ENCODE measurements at regions not wholly inside any gene's neighbourhood (a gene's known extent, or its start where the extent isn't known, plus 50 kb on each side); places are given as distances from the start of the nearest gene placed in this dataset.
"Not testable (repeated sequence)": the region's sequence is repeated elsewhere in the genome, so short reads cannot be mapped to it uniquely, and the experiment has no call there.

DNA sequence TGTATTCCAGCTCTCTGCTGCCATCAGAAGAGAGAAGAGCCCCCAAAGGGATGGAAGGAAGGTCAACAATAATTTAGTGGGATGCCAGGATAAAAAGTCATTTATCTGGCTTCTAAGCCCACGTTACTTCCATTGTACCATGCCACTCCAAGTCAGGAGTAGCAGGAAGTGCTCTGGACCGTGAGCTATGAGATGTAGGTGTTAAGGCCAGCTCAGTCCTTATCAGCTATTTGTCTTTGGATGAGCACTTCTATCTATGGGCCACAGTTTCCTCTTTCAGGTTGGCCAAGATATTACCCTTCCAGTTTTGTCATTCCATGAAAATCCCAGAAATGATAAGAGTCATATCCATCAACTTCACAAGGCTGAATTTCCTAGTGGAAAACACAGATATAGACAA, 119.4 kb upstream of the CACUL1 start:
- H3K36me3 ChIP-seq (ENCODE audit: control insufficient read depth, insufficient read depth, low read length), result no peaks in the 10 kb centered on the region
- peaks cover 6% of the 10 kb centered on the region for H3K9me3 ChIP-seq (ENCODE audit: control insufficient read depth, low read length)
- H3K4me3 ChIP-seq (ENCODE audit: extremely low read depth, insufficient read depth, low read length, poor library complexity, severe bottlenecking), result no peak overlapping the region
- no peak overlapping the region for H3K27ac ChIP-seq (ENCODE audit: low read depth, low read length, severe bottlenecking)
- H3K4me1 ChIP-seq (ENCODE audit: control insufficient read depth, insufficient read depth, low read length, poor library complexity, severe bottlenecking), result peaks cover 41% of the 10 kb centered on the region
- WGBS, 2 experiments (ENCODE audit: insufficient coverage in 2 of 2), result 93 to 100% methylated on average over 1 to 2 of the region's 2 CpGs

DNA sequence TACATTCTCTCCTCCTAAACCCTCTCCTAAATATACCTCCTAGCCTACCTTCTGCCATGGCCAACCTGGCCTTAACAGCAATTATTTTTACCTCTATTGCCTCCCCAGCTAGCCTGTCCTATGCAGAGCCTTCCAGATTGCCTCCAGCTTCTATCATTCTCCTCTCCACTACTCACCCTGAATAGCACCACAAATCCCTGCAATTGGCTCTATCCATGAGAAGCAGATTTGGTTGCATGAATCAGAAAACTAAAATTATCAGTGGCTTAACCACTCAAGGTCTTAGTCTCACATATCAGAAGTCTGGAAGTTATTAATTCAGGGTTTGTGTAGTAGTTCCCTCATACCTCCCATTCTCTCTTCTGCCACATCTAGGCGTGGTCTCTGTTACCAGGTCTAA, 120.3 kb upstream of the CACUL1 start:
- no peak overlapping the region for H3K4me3 ChIP-seq (ENCODE audit: extremely low read depth, insufficient read depth, low read length, poor library complexity, severe bottlenecking)
- no peak overlapping the region for H3K27ac ChIP-seq (ENCODE audit: low read depth, low read length, severe bottlenecking)
- peaks cover 34% of the 10 kb centered on the region for H3K4me1 ChIP-seq (ENCODE audit: control insufficient read depth, insufficient read depth, low read length, poor library complexity, severe bottlenecking)
- H3K36me3 ChIP-seq (ENCODE audit: control insufficient read depth, insufficient read depth, low read length), result no peaks in the 10 kb centered on the region
- WGBS, 2 experiments (ENCODE audit: insufficient coverage in 2 of 2), result no CpG with 5 or more reads among the region's 1 CpG
- peaks cover 6% of the 10 kb centered on the region for H3K9me3 ChIP-seq (ENCODE audit: control insufficient read depth, low read length)

DNA sequence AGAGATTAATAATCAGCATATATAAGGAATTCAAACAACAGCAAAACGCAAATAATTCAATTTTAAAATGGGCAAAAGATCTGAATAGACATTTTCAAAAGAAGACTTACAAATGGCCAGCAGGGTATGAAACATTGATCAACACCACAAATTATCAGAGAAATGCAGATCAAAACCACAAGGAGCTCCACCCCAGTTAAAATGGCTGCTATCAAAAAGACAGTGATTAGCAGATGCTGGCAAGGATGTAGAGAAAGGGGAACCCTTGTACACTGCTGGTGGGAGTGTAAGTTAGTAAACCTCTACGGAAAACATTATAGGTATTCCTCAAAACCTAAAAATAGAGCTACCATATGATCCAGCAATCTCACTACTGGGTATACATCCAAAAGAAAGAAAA, 128.0 kb upstream of the CACUL1 start:
- Histone ChIP-seq H3K4me3 (ENCODE audit: extremely low read depth, insufficient read depth, low read length, poor library complexity, severe bottlenecking) (no peak overlapping the region), H3K9me3 (ENCODE audit: control insufficient read depth, low read length) (no peaks in the 10 kb centered on the region), H3K27ac (ENCODE audit: low read depth, low read length, severe bottlenecking) (no peak overlapping the region), H3K36me3 (ENCODE audit: control insufficient read depth, insufficient read depth, low read length) (no peaks in the 10 kb centered on the region), H3K4me1 (ENCODE audit: control insufficient read depth, insufficient read depth, low read length, poor library complexity, severe bottlenecking) (no peaks in the 10 kb centered on the region)
- WGBS, 2 experiments (ENCODE audit: insufficient coverage in 2 of 2), result no CpG with 5 or more reads among the region's 2 CpGs

DNA sequence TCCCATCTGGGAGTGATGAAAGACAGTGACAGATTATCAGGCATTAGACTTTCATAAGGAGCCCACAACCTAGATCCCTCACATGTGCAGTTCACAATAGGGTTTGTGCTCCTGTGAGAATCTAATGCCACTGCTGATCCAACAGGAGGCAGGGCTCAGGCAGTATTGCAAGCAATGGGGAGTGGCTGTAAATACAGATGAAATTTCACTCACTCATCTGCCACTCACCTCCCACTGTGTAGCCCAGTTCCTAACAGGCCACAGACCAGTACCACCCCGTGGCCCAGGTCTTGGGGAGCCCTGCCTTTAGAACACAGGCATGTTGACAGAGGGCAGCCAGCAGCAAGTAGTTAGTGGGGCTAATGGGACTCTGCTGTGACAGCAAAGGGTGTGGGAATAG, 137.3 kb upstream of the NANOS1 start:
- Histone ChIP-seq H3K9me3 (ENCODE audit: control insufficient read depth, low read length) (no peaks in the 10 kb centered on the region), H3K4me1 (ENCODE audit: control insufficient read depth, insufficient read depth, low read length, poor library complexity, severe bottlenecking) (no peaks in the 10 kb centered on the region), H3K36me3 (ENCODE audit: control insufficient read depth, insufficient read depth, low read length) (no peaks in the 10 kb centered on the region), H3K27ac (ENCODE audit: low read depth, low read length, severe bottlenecking) (no peak overlapping the region), H3K4me3 (ENCODE audit: extremely low read depth, insufficient read depth, low read length, poor library complexity, severe bottlenecking) (no peak overlapping the region)
- 50 to 71% methylated on average over 1 of the region's 1 CpG for WGBS, 2 experiments (ENCODE audit: insufficient coverage in 2 of 2)

DNA sequence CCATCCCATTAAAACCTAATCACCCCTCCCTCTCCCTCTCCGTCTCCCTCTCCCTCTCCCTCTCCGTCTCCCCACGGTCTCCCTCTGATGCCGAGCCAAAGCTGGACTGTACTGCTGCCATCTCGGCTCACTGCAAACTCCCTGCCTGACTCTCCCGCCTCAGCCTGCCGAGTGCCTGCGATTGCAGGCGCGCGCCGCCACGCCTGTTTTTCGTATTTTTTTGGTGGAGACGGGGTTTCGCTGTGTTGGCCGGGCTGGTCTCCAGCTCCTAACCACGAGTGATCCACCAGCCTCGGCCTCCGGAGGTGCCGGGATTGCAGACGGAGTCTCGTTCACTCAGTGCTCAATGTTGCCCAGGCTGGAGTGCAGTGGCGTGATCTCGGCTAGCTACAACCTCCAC, 134.6 kb upstream of the NANOS1 start:
- H3K27ac ChIP-seq (ENCODE audit: low read depth, low read length, severe bottlenecking); H3K4me1 ChIP-seq (ENCODE audit: control insufficient read depth, insufficient read depth, low read length, poor library complexity, severe bottlenecking); H3K9me3 ChIP-seq (ENCODE audit: control insufficient read depth, low read length); H3K4me3 ChIP-seq (ENCODE audit: extremely low read depth, insufficient read depth, low read length, poor library complexity, severe bottlenecking); H3K36me3 ChIP-seq (ENCODE audit: control insufficient read depth, insufficient read depth, low read length): not testable (repeated sequence)
- 96 to 98% methylated on average over 9 to 10 of the region's 25 CpGs for WGBS, 2 experiments (ENCODE audit: insufficient coverage in 2 of 2)

DNA sequence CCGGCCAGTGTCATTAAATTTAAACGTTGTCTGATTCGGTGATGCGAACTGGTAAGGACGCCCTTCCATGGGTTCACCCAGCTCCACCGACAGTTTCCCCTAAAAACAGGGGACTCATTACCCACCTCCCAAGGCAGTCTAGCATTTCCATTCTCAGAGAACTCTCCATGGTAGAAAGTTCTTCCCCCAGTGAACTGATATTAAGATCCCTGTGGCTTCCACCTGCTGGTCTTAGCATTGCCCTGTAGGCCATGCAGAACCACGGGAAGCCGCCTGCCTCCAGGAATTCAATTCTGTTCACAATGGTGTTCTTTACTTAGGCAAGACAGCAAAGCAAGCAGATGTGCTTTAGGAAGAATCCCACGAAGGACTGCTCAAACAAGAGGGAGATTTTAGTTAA, 128.9 kb upstream of the NANOS1 start:
- 79 to 84% methylated on average over 9 of the region's 9 CpGs for WGBS, 2 experiments (ENCODE audit: insufficient coverage in 2 of 2)
- Histone ChIP-seq H3K27ac (ENCODE audit: low read depth, low read length, severe bottlenecking) (no peak overlapping the region), H3K36me3 (ENCODE audit: control insufficient read depth, insufficient read depth, low read length) (no peaks in the 10 kb centered on the region), H3K4me3 (ENCODE audit: extremely low read depth, insufficient read depth, low read length, poor library complexity, severe bottlenecking) (no peak overlapping the region), H3K9me3 (ENCODE audit: control insufficient read depth, low read length) (no peaks in the 10 kb centered on the region), H3K4me1 (ENCODE audit: control insufficient read depth, insufficient read depth, low read length, poor library complexity, severe bottlenecking) (peaks cover 11% of the 10 kb centered on the region)

DNA sequence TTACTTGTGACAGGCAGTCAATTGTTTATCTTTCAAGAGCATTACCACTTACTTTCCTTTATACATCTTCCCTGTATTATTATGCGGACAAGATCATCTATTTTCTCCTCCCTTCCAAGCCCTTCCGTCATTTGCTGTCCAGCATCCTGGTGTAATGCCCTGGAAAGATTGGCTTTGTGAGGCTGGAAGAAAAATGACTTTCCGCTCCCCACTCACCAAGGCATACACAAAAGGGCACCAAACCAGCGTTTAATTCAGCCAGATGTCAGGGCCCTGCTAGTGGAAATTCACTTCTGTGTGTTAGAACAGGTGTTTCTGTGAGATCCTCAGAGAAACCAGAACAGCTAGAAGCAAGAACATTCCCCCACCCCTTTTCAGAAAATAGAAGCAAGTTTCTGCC, 128.1 kb upstream of the NANOS1 start:
- H3K9me3 ChIP-seq (ENCODE audit: control insufficient read depth, low read length), result no peaks in the 10 kb centered on the region
- no peak overlapping the region for H3K4me3 ChIP-seq (ENCODE audit: extremely low read depth, insufficient read depth, low read length, poor library complexity, severe bottlenecking)
- no peak overlapping the region for H3K27ac ChIP-seq (ENCODE audit: low read depth, low read length, severe bottlenecking)
- WGBS, 2 experiments (ENCODE audit: insufficient coverage in 2 of 2), result 83% methylated on average over 1 of the region's 4 CpGs; no CpG with 5 or more reads in 1 of the 2 experiments
- H3K4me1 ChIP-seq (ENCODE audit: control insufficient read depth, insufficient read depth, low read length, poor library complexity, severe bottlenecking), result peaks cover 11% of the 10 kb centered on the region
- H3K36me3 ChIP-seq (ENCODE audit: control insufficient read depth, insufficient read depth, low read length), result no peaks in the 10 kb centered on the region

DNA sequence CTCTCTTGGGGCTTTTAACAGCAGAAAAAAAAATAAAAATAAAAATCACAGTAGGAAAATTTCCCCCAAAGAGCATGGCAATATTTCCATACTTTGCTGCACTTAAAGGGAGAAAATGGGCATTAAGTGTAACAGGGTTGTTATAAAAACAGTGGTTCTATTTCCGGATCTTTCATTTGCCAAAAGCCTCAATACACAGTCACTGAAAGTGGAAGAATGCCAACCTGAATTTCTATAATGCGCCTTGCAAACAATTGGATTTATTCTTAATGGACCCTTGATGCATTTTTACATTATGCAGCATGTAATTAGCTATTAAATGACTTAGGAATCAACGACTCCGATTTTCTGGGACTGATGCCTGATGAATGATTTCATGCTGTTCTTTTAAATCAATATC, 127.6 kb upstream of the NANOS1 start:
- H3K9me3 ChIP-seq (ENCODE audit: control insufficient read depth, low read length), result no peaks in the 10 kb centered on the region
- H3K27ac ChIP-seq (ENCODE audit: low read depth, low read length, severe bottlenecking), result no peak overlapping the region
- 79% methylated on average over 4 of the region's 4 CpGs; no CpG with 5 or more reads in 1 of the 2 experiments for WGBS, 2 experiments (ENCODE audit: insufficient coverage in 2 of 2)
- no peaks in the 10 kb centered on the region for H3K36me3 ChIP-seq (ENCODE audit: control insufficient read depth, insufficient read depth, low read length)
- no peak overlapping the region for H3K4me3 ChIP-seq (ENCODE audit: extremely low read depth, insufficient read depth, low read length, poor library complexity, severe bottlenecking)
- peaks cover 11% of the 10 kb centered on the region for H3K4me1 ChIP-seq (ENCODE audit: control insufficient read depth, insufficient read depth, low read length, poor library complexity, severe bottlenecking)

DNA sequence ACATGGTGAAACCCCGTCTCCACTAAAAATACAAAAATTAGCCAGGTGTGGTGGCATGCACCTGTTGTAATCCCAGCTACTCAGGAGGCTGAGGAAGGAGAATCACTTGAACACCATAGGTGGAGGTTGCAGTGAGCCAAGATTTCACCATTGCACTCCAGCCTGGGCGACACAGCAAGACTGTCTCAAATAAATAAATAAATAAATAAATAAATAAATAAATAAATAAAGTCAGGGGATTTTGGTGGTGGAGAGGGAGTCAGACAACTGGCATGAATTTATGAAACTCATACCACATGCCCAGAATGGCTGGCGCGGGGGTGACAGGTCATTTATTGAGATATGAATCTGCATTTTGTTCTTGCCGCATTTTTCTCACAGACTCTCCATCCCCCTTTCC, 126.9 kb upstream of the NANOS1 start:
- H3K9me3 ChIP-seq (ENCODE audit: control insufficient read depth, low read length); H3K4me3 ChIP-seq (ENCODE audit: extremely low read depth, insufficient read depth, low read length, poor library complexity, severe bottlenecking); H3K27ac ChIP-seq (ENCODE audit: low read depth, low read length, severe bottlenecking); H3K36me3 ChIP-seq (ENCODE audit: control insufficient read depth, insufficient read depth, low read length): not testable (repeated sequence)
- H3K4me1 ChIP-seq (ENCODE audit: control insufficient read depth, insufficient read depth, low read length, poor library complexity, severe bottlenecking), result peaks cover 11% of the 10 kb centered on the region
- WGBS, 2 experiments (ENCODE audit: insufficient coverage in 2 of 2), result 67% methylated on average over 1 of the region's 5 CpGs; no CpG with 5 or more reads in 1 of the 2 experiments

DNA sequence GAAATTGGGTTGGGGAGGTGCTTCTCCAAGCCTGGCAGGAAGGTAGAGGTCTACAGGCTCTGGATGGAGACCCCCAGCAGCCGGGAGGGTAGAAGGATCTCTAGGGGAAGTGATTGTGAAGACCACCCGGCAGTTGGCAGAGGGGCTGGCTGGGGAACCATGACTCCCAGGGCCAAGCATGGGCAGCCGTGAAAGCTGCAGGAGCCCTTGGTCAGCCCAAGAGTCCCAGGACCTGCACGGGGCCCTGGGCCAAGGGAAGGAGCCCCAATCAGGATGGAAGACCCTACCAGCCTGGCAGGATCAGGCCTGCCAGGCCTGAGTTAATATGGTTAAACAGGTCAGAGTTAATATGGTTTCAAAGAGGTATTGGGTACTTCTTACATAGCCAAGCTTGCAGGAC, 126.3 kb upstream of the NANOS1 start:
- Histone ChIP-seq H3K4me1 (ENCODE audit: control insufficient read depth, insufficient read depth, low read length, poor library complexity, severe bottlenecking) (peaks cover 11% of the 10 kb centered on the region), H3K4me3 (ENCODE audit: extremely low read depth, insufficient read depth, low read length, poor library complexity, severe bottlenecking) (no peak overlapping the region), H3K36me3 (ENCODE audit: control insufficient read depth, insufficient read depth, low read length) (no peaks in the 10 kb centered on the region), H3K27ac (ENCODE audit: low read depth, low read length, severe bottlenecking) (no peak overlapping the region), H3K9me3 (ENCODE audit: control insufficient read depth, low read length) (no peaks in the 10 kb centered on the region)
- WGBS, 2 experiments (ENCODE audit: insufficient coverage in 2 of 2), result 81 to 91% methylated on average over 3 to 4 of the region's 4 CpGs

DNA sequence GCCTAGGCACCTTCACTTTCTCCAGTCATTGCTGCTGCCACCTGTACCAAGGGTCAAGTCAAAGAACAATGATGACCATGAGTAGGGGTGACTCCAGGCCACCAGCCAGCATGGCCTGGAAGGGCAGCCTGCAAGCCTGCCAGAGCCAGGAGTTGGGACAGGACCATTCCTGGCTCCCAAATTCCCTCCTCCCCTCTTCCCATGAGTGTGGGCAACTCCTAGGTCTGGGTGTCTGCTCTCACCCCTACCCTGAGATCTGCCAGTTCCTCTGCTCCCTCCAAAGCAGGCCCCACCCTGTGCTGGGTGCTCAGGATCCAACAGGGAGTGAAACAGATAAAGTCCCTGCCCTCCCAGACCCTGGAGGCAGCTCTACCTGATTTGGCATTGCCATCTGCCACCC, 125.8 kb upstream of the NANOS1 start:
- Histone ChIP-seq H3K4me3 (ENCODE audit: extremely low read depth, insufficient read depth, low read length, poor library complexity, severe bottlenecking) (no peak overlapping the region), H3K9me3 (ENCODE audit: control insufficient read depth, low read length) (no peaks in the 10 kb centered on the region), H3K36me3 (ENCODE audit: control insufficient read depth, insufficient read depth, low read length) (no peaks in the 10 kb centered on the region), H3K27ac (ENCODE audit: low read depth, low read length, severe bottlenecking) (no peak overlapping the region), H3K4me1 (ENCODE audit: control insufficient read depth, insufficient read depth, low read length, poor library complexity, severe bottlenecking) (peaks cover 11% of the 10 kb centered on the region)

DNA sequence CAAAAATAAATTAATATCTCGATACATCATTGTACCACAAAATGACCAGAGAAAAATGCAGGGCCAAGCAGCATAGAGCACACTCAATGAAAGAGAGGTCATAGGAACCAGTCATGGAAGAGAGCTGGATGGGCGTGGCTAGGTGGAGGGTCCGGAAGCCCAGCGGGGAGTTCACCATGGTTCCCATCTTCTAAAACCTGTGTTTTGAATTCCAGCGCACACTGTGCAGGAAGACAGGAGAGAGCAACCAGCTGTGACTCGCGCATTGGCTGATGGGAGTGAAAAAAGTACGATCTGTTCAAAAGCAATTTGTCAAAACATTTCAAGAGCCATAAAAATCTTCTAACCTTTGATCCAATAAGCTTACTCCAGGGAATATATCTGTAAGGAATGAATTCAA, 125.2 kb upstream of the NANOS1 start:
- H3K4me1 ChIP-seq (ENCODE audit: control insufficient read depth, insufficient read depth, low read length, poor library complexity, severe bottlenecking), result peaks cover 15% of the 10 kb centered on the region
- H3K9me3 ChIP-seq (ENCODE audit: control insufficient read depth, low read length), result no peaks in the 10 kb centered on the region
- WGBS, 2 experiments (ENCODE audit: insufficient coverage in 2 of 2), result 96 to 99% methylated on average over 5 to 6 of the region's 8 CpGs

More for the DNA sequence above, 125.2 kb upstream of the NANOS1 start:
- no peak overlapping the region for H3K4me3 ChIP-seq (ENCODE audit: extremely low read depth, insufficient read depth, low read length, poor library complexity, severe bottlenecking)
- no peaks in the 10 kb centered on the region for H3K36me3 ChIP-seq (ENCODE audit: control insufficient read depth, insufficient read depth, low read length)
- no peak overlapping the region for H3K27ac ChIP-seq (ENCODE audit: low read depth, low read length, severe bottlenecking)

Data from mesodermal cell (in vitro differentiated cells).